ENCODE measurements at regions not wholly inside any gene's neighbourhood (a gene's known extent, or its start where the extent isn't known, plus 50 kb on each side); places are given as distances from the start of the nearest gene placed in this dataset.

GRCh38 chr9:87327575-87328125, 170.0 kb upstream of the DAPK1 start:
- no peak for DNase-seq (ENCODE audit: low spot score)

DNA sequence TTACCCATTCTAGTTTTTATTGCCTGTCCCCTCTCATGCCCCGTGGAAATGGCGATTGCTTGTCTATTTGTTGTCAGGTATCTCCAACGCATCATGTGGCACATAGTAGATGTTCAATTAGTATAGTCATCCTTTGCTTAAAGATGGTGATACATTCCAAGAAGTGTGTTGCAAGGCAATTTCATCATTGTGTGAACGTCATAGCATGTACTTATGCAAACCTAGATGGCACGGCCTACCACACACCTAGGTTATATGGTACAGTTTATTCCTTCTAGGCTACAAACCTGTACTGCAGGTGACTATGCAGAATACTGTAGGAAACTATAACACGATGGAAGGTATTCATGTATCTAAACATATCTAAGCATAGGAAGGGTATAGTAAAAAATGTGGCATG, 163.9 kb upstream of the DAPK1 start:
- DNase-seq (ENCODE audit: low spot score) = no peak

- DNase-seq (ENCODE audit: low spot score) = no peak
Observed at GRCh38 chr9:87334366-87334765, 163.3 kb upstream of the DAPK1 start.

- DNase-seq (ENCODE audit: low spot score) = peak; percentile 47
Observed at GRCh38 chr9:87336407-87336806, 161.3 kb upstream of the DAPK1 start.

DNA sequence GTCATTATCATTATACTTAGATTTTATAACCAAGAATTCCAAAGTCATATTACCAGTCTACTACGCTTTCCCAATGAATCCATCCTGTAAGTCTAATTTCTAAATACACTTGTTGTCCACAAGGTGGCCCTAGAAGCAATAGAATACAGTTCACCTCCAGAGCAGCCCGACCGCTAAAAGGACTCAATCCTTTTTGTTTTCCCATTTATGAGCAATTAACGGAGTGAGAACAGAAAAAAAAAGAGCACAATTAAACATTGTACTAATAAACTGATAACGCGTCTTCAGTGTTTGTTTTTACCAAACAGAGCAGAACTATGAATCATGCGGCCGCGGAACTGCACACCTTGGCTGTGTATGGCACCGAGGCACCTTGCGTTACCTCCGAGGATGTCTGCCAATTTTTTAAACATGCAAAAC, 160.7 kb upstream of the DAPK1 start:
- peak; percentile 88 for DNase-seq (ENCODE audit: low spot score)

DNA sequence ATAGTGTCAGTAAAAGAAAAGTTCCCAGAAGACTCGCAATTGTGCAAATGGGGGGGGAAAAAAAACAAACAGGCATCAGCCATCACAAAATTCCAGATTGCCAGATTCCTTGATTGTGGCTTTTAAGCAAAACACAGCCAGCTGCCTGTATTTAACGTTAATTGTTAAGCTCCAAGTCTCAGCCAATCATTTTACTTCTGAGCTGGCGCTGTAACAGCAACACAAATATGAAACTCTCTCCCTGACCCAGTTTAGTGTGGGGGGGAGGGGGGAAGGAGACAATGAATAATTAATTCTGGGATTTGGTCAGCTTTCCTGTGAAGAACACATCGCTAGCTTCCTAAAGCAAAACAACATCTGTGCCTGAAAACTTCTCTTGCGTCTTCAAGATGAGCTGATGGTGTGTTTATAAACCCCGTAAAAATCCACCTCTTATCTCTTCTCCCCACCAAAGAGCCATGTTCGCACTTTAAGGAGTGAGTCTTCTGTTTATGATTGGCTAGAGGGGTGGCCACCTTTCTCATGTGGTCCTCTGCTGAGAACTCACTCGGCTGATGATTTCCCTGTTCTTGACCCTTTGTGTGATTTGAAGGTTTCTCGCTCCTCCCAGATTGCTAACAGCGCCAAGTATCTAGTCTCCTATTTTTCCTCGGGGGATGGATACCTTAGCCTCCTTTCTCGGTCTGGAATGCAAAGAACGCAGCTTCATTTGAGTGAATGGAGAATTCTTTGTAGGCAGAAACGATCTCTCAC, 160.2 kb upstream of the DAPK1 start:
- no peak for DNase-seq (ENCODE audit: low spot score)

DNA sequence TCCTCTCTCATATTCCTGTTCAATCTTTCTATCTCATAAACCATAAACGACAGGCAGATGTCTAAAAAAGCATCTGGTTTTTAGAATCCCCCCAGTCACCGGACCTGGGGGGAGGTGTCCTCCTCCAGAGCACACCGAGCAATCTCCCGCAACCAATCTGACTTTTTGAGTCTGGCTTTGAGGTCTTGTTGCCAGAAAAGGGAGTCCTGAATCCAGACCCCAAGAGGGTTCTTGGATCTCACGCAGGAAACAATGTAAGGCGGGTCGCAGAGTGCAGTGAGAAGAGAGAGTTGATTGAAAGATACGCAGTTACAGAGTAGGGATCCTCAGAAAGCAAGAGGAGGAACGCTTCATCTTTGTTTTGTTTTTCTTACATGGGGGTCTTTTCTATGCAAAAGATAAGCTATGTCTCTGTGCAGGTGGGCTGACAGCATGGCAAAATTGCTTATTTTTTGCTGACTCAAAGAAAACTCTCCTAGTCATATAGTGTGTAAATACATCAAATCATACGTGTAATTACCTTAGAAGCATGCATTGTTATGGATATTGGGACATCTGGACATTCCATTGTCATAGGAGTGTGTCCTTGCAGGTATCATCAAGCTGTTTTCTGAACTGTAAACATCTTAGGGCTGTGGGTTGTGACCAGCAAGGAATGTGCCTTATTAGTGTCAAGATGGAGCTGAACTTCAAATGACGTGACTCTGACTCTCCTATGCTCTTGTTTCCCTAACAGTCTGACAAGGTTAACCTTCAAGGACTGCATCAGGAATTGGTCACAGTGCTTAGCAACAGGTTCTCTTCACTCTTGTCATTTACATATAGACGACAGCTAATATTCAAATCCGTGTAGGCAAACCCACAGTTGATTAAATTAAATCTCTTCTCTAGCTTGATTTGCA, 159.3 kb upstream of the DAPK1 start:
- no peak for DNase-seq (ENCODE audit: low spot score)

GRCh38 chr9:87340391-87340790, 157.3 kb upstream of the DAPK1 start:
- DNase-seq (ENCODE audit: low spot score) = no peak

GRCh38 chr9:87342743-87343142, 154.9 kb upstream of the DAPK1 start:
- DNase-seq (ENCODE audit: low spot score) = no peak

DNA sequence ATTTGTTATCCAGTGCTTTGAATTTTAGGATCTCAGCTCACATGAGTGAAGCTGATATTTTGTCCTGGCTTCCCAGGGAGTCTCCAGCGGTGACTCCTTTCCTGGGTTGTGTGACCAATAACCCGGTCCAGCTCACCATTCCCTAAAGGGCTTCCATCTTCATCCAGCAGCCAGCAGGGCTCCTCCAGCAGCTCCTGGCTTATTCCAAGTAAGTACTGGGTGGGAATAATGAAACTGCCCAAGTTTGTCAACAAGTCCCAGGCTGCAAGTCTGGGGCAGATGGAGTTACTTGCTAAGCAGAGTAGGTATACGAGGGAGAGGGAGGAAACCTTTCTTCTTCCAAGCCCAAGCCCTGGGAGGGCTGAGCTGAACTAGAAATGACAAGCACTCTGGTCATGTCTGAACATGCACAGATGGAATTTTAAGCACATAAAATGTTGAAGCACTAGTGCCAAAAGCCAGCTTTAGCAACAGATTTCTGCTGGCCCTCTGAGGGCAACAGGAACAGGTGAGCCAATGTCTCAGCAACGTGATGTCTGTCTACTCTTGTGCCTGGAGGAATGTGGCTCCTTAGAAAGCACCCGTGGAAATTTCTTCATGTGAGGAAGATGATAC, 153.7 kb upstream of the DAPK1 start:
- no peak for DNase-seq (ENCODE audit: low spot score)

GRCh38 chr9:87346061-87346665, 151.5 kb upstream of the DAPK1 start:
- DNase-seq (ENCODE audit: low spot score) = no peak

DNA sequence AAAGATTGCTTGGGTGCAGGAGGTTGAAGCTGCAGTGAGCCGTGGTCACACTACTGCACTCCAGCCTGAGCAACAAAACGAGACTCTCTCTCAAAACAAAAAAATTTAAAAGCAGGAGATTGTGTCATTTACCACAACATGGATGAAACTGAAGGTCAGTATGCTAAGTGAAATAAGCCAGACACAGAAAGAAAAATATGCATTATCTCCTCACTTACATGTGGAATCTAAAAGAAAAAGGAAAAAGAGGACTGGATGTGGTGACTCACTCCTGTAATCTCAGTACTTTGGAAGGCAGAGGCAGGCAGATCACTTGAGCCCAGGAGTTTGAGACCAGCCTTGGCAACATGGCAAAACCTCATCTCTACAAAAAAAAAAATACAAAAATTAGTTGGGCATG, 146.8 kb upstream of the DAPK1 start:
- DNase-seq (ENCODE audit: low spot score) = no peak

GRCh38 chr9:87353301-87353700, 144.4 kb upstream of the DAPK1 start:
- DNase-seq (ENCODE audit: low spot score) = no peak

DNA sequence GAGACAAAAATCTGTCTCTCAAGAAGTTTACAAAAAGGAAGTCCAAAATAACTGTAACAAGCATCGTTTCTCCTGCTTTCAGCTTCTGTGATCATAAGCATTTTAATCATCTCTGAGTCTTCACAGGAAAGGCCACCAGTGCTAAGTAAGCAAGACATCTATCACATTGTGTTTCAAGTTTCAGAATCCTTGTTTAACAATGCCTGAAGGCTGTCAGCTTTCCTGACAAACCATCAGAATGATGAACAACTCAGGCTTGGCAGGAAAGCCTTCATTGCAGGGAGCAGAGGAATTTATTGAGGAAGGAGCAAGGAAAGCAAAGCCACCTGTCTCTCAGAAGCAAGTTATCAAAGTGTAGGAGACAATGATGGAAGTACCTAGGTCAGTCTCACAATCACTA, 143.5 kb upstream of the DAPK1 start:
- no peak for DNase-seq (ENCODE audit: low spot score)

GRCh38 chr9:87357600-87357999, 140.1 kb upstream of the DAPK1 start:
- no peak for DNase-seq (ENCODE audit: low spot score)

GRCh38 chr9:87359264-87359663, 138.4 kb upstream of the DAPK1 start:
- no peak for DNase-seq (ENCODE audit: low spot score)

- no peak for DNase-seq (ENCODE audit: low spot score)
Observed at GRCh38 chr9:87359958-87360601, 137.6 kb upstream of the DAPK1 start.

GRCh38 chr9:87370049-87370685, 127.5 kb upstream of the DAPK1 start:
- DNase-seq (ENCODE audit: low spot score) = no peak

GRCh38 chr9:87371795-87372355, 125.8 kb upstream of the DAPK1 start:
- DNase-seq (ENCODE audit: low spot score) = no peak

DNA sequence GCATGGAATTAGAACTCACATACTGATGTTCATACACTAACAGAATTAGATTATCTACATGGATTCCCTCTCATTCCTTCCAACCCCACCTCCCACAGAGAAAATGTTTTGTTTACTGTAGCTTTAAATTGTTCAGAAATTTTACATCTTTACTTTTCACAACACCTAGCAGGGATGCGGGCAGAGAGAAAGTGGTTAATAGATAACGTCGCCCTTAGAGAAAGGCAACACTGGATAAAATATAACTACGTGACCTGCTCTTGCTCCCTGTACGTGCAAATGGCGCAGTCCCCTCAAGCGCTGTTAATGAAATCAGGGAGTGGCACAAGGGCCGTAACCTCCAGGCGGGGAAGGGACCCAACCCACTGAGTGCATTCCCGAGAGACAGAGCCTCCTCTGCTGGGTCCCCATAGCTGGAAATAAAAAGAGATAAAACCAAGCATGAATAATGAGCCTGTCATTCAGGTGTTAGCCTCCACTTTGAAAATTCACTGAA, 125.3 kb upstream of the DAPK1 start:
- no peak for DNase-seq (ENCODE audit: low spot score)
